WI38 (cell line): ENCODE measurements at regions not wholly inside any gene's neighbourhood (a gene's known extent, or its start where the extent isn't known, plus 50 kb on each side); places are given as distances from the start of the nearest gene placed in this dataset.

Source experiments
- H3K4me3 ChIP-seq: 2 replicates; pipeline ENCODE4 v1.5.1; 2011; ENCODE audit warnings: low read depth, mild to moderate bottlenecking, control low read depth, low read length
- TF ChIP-seq, protein P1 (sequence below): IDR thresholded peaks from 2 replicates; pipeline ENCODE4 v1.5.1; 2012; ENCODE audit warnings: low read depth, mild to moderate bottlenecking, control low read depth, low read length

DNA sequence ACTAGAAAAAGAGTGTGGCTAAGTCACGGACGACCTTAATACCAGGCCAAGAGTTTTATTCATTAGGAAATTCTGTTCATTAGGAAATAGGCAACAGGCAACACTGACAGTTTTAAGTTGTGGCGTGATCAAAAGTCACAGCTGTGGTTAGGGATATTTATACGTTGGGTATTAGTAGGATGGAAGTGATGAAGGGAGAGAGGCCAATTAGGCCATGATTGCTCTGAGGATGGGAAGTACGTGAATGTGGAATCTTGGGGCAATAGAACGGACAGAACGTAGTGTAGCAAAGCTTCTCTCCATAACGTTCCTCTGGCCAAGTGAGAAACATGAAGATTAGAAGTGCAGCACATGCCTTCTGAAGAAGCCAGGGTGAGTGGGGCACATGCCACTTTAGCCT, 290.1 kb upstream of the ZNF608 start:
- no peak overlapping the region for H3K4me3 ChIP-seq
- TF ChIP-seq, protein P1, sequence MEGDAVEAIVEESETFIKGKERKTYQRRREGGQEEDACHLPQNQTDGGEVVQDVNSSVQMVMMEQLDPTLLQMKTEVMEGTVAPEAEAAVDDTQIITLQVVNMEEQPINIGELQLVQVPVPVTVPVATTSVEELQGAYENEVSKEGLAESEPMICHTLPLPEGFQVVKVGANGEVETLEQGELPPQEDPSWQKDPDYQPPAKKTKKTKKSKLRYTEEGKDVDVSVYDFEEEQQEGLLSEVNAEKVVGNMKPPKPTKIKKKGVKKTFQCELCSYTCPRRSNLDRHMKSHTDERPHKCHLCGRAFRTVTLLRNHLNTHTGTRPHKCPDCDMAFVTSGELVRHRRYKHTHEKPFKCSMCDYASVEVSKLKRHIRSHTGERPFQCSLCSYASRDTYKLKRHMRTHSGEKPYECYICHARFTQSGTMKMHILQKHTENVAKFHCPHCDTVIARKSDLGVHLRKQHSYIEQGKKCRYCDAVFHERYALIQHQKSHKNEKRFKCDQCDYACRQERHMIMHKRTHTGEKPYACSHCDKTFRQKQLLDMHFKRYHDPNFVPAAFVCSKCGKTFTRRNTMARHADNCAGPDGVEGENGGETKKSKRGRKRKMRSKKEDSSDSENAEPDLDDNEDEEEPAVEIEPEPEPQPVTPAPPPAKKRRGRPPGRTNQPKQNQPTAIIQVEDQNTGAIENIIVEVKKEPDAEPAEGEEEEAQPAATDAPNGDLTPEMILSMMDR: no peak

DNA sequence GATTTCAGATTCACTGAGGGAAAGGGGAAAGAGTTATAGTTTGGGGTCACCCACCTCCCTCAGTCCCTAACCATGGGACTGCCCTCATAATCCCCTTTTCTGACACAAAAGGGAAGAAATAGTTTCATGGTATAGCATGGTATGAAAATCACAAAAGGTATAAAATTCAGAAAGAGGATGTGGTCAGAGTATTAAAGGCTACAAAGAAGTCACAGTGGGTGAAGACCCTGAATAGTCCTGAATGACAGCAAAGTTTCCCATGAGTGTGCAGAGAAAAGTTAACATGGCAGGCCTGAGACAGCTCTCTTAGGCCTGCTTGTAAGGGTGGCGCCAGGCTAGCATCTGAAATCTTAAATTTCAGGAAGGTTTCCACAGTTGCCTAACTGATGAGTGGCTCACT, 290.6 kb upstream of the ZNF608 start:
- TF ChIP-seq, protein P1: no peak
- H3K4me3 ChIP-seq: no peak overlapping the region

DNA sequence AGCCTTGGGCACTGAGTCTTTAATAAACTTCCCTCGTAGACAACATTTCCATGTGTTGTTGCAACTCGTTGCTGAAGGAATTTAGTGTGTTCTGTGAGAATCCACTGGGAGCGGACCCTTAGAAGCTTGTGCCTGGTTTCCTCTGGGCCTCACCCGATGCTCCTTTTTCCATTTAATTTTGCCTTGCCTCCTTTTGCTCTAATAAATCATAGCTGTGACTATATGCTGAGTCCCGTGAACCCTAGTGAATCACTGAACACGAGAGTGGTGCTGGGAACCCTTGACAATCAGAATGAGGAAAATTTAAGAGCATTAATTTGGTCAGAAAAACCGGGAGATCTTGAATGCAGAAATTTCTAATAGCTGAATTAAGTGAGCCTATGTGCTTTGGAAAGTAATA, 291.1 kb upstream of the ZNF608 start:
- TF ChIP-seq, protein P1: no peak

DNA sequence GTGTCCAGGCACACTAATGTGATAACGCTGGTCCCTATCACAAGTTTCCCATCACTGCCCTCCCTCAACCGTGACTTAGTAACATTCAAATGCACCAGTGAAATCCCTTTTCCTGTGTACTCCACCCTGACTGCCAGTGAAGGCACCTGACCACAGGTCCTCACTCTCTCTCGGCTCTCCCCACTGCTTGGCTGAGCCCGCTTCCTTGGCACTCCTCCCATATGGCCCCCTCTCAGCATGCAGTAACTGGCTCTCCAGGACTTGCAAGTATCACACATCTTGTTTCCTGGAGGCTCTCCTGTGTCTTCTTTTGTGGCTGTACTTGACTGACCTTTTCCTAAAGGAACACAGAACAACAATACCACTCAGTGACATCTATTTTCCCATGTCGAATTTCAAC, 292.0 kb upstream of the ZNF608 start:
- TF ChIP-seq, protein P1: no peak
- H3K4me3 ChIP-seq: no peak overlapping the region

More for the DNA sequence above, 291.1 kb upstream of the ZNF608 start:
- no peak overlapping the region for H3K4me3 ChIP-seq

DNA sequence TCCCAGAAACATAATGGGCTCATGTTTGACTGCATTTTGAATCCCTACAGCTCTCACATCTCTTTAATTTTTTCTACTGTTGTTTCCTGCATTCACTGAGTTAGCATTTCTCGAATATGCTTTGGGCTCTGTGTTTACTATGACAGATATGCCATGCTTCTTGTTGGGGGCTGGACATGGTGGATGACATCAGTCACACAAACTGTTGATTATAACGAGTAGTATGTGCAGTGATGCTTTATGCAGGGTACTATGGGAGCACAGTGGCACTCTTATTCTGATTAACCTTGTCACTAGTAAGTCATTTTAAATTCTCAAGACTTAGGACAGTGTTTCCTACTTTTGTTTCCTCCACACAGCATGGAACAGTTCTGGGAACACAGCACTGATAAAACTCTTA, 295.4 kb upstream of the ZNF608 start:
- no peak overlapping the region for H3K4me3 ChIP-seq
- TF ChIP-seq, protein P1: no peak

DNA sequence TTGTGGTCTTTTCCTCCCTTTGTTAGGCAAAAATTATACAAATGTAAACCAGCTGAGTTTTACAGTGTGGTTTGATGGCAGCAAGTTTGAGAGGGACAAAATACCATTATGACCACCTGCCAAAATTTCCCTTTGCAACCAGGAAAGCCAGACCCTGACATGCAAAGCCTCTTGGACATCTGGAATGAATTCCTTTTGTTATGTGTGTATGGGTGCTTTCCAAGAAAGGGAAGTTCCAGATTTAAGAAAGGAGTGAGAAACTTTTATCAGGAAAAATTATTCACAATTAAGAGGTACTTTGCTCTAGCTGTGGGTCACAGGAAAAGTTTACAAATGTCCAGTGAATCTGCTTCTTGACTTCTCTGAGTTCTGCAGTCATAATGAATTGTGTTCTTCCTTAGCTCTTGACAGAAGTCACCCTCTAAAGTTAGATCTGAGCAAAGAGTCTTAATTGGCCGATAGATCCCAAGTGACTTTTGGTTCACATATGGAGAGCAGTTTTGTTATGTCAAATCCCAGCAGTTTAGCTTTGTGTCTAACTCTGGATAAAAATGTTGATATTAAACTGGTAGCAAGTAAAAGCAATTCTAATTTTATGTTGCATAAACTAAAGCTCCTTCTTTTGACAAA, 295.9 kb upstream of the ZNF608 start:
- H3K4me3 ChIP-seq: no peak overlapping the region
- TF ChIP-seq, protein P1: no peak

DNA sequence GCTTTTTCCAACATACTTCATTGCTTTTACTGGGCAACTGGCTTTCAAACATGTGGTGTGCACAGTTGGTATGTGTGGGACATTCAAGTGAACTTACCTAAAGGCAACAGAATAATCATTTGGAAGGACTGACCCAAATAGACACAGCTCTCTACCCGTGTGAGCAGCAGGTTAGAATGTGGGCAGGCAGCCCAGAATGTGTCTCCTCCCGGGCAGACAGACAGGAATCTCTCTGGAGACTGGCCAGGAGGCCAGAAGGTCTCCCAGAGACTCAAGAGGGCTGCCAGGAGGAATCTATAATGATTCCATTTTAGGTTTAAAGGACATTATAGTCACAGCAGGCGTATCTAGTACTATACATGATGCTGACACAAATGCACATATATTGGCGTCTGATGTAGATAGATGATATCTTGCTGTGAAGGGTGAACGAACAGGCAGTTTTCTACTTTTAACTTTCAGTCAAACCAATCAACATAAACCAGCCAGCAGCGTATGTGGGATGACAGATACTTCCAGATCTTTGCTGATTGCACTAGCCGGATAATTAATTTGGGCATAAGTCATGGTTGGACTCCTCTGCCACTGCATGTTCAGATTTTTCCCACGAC, 297.4 kb upstream of the ZNF608 start:
- no peak overlapping the region for H3K4me3 ChIP-seq
- TF ChIP-seq, protein P1: no peak
